Liver (tissue), 3 donors: ENCODE measurements at regions not wholly inside any gene's neighbourhood (a gene's known extent, or its start where the extent isn't known, plus 50 kb on each side); places are given as distances from the start of the nearest gene placed in this dataset.

Experiments used
- CTCF ChIP-seq: fragments of 150-350 bp; IDR thresholded peaks from 2 replicates; pipeline ENCODE4 v1.5.1; 2017; ENCODE audit warnings: improper control_type of control experiment, low read depth, low read length; ENCODE audit not compliant: missing input control
- EGR1 ChIP-seq, 2 donors: IDR thresholded peaks; 2 replicates each; pipeline ENCODE4 v1.6.1; 2016 to 2018; ENCODE audit warnings: antibody characterized with exemption in 2 of 2, low read depth in 2 of 2
- FOXA1 ChIP-seq: IDR thresholded peaks from 2 replicates; pipeline ENCODE4 v1.6.1; 2016; ENCODE audit warnings: antibody characterized with exemption
- JUND ChIP-seq, 2 donors: IDR thresholded peaks; 2 replicates each; pipeline ENCODE4 v1.6.1; 2016; ENCODE audit warnings: antibody characterized with exemption in 2 of 2
- RAD21 ChIP-seq, 2 donors: IDR thresholded peaks; 2 replicates each; pipeline ENCODE4 v1.6.1; 2016; ENCODE audit warnings: antibody characterized with exemption in 2 of 2, mild to moderate bottlenecking in 2 of 2
- SP1 ChIP-seq: IDR thresholded peaks from 2 replicates; pipeline ENCODE4 v1.6.1; 2018; ENCODE audit warnings: antibody characterized with exemption, mild to moderate bottlenecking
- TAF1 ChIP-seq: conservative IDR thresholded peaks from 2 replicates; pipeline ENCODE4 v1.6.1; 2016; ENCODE audit warnings: antibody characterized with exemption, mild to moderate bottlenecking
- YY1 ChIP-seq: IDR thresholded peaks from 2 replicates; pipeline ENCODE4 v1.6.1; 2016; ENCODE audit warnings: antibody characterized with exemption, mild to moderate bottlenecking
- TF ChIP-seq, protein P1 (sequence below): IDR thresholded peaks from 2 replicates; pipeline ENCODE4 v1.6.1; 2016; ENCODE audit warnings: antibody characterized with exemption, mild to moderate bottlenecking
- TF ChIP-seq, protein P2 (sequence below): IDR thresholded peaks from 2 replicates; pipeline ENCODE4 v1.6.1; 2016; ENCODE audit warnings: antibody characterized with exemption
- TF ChIP-seq, protein P3 (sequence below): IDR thresholded peaks from 2 replicates; pipeline ENCODE4 v1.6.1; 2016; ENCODE audit warnings: antibody characterized with exemption
- donor health status: healthy.
- donor health status: healthy.

GRCh38 chr4:123767806-123768205, 371.2 kb downstream of the SPRY1 start:
- TF ChIP-seq CTCF = no peak
- TF ChIP-seq, protein P1, sequence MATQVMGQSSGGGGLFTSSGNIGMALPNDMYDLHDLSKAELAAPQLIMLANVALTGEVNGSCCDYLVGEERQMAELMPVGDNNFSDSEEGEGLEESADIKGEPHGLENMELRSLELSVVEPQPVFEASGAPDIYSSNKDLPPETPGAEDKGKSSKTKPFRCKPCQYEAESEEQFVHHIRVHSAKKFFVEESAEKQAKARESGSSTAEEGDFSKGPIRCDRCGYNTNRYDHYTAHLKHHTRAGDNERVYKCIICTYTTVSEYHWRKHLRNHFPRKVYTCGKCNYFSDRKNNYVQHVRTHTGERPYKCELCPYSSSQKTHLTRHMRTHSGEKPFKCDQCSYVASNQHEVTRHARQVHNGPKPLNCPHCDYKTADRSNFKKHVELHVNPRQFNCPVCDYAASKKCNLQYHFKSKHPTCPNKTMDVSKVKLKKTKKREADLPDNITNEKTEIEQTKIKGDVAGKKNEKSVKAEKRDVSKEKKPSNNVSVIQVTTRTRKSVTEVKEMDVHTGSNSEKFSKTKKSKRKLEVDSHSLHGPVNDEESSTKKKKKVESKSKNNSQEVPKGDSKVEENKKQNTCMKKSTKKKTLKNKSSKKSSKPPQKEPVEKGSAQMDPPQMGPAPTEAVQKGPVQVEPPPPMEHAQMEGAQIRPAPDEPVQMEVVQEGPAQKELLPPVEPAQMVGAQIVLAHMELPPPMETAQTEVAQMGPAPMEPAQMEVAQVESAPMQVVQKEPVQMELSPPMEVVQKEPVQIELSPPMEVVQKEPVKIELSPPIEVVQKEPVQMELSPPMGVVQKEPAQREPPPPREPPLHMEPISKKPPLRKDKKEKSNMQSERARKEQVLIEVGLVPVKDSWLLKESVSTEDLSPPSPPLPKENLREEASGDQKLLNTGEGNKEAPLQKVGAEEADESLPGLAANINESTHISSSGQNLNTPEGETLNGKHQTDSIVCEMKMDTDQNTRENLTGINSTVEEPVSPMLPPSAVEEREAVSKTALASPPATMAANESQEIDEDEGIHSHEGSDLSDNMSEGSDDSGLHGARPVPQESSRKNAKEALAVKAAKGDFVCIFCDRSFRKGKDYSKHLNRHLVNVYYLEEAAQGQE = no peak
- TF ChIP-seq YY1 = no peak
- TF ChIP-seq, protein P2, sequence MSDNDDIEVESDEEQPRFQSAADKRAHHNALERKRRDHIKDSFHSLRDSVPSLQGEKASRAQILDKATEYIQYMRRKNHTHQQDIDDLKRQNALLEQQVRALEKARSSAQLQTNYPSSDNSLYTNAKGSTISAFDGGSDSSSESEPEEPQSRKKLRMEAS = no peak
- no peak for TF ChIP-seq FOXA1
- TF ChIP-seq, protein P3, sequence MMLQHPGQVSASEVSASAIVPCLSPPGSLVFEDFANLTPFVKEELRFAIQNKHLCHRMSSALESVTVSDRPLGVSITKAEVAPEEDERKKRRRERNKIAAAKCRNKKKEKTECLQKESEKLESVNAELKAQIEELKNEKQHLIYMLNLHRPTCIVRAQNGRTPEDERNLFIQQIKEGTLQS = no peak
- TF ChIP-seq EGR1 (IDR thresholded peaks at IDR 0.05; ENCODE audit: low read depth in 2 of 2) = no peak
- no peak for TF ChIP-seq TAF1
- no peak for TF ChIP-seq JUND (IDR thresholded peaks at IDR 0.05)
- TF ChIP-seq SP1 = no peak
- no peak for TF ChIP-seq RAD21 (IDR thresholded peaks at IDR 0.05)
